DND-41 (cell line): ENCODE measurements at regions not wholly inside any gene's neighbourhood (a gene's known extent, or its start where the extent isn't known, plus 50 kb on each side); places are given as distances from the start of the nearest gene placed in this dataset.
"Not testable (repeated sequence)": the region's sequence is repeated elsewhere in the genome, so short reads cannot be mapped to it uniquely, and the experiment has no call there.

Experiments used
- ATAC-seq: fragments of 200-7000 bp; cut with Tn5 transposase; 3 replicates; pipeline ENCODE4 v1.9.1; 2021; ENCODE audit warnings: low read depth; ENCODE audit not compliant: insufficient read depth
- DNase-seq: peaks from one replicate; pipeline ENCODE4 v3.0.0-alpha.2; 2020
- H2AFZ ChIP-seq: 2 replicates; pipeline ENCODE4 v1.6.0; 2012; ENCODE audit warnings: low read depth, low read length
- H3K27ac ChIP-seq: 2 replicates; pipeline ENCODE4 v1.5.1; 2012; ENCODE audit warnings: low read length, inconsistent platforms
- H3K27me3 ChIP-seq: fragments of 200-600 bp; sonication (generic); 2 replicates; pipeline ENCODE4 v1.6.0; 2012; ENCODE audit warnings: low read length, mild to moderate bottlenecking, inconsistent platforms; ENCODE audit not compliant: insufficient read depth, poor library complexity
- H3K36me3 ChIP-seq: 2 replicates; pipeline ENCODE4 v1.5.1; 2012; ENCODE audit warnings: low read length, inconsistent platforms; ENCODE audit not compliant: insufficient read depth
- H3K4me1 ChIP-seq: 2 replicates; pipeline ENCODE4 v1.5.1; 2012; ENCODE audit warnings: mild to moderate bottlenecking, low read length; ENCODE audit not compliant: insufficient read depth
- H3K4me2 ChIP-seq: 2 replicates; pipeline ENCODE4 v1.6.0; 2012; ENCODE audit warnings: mild to moderate bottlenecking, moderate library complexity, low read length, inconsistent platforms; ENCODE audit not compliant: insufficient read depth
- H3K4me3 ChIP-seq, 2 experiments: fragments of 200-600 bp in 1 of 2; shearing (Covaris generic) in 1 of 2; 2 replicates each; pipeline ENCODE4 v1.5.1; 2012 to 2016; ENCODE audit warnings: inconsistent platforms in 2 of 2, low read length in 2 of 2, mild to moderate bottlenecking in 2 of 2, low read depth in 1 of 2, moderate library complexity in 1 of 2
- H3K79me2 ChIP-seq: 2 replicates; pipeline ENCODE4 v1.6.0; 2012; ENCODE audit warnings: low read length, inconsistent platforms; ENCODE audit not compliant: insufficient read depth
- H3K9ac ChIP-seq: 2 replicates; pipeline ENCODE4 v1.6.0; 2012; ENCODE audit warnings: low read depth, mild to moderate bottlenecking, inconsistent platforms, low read length, moderate library complexity
- H3K9me3 ChIP-seq: 2 replicates; pipeline ENCODE4 v1.5.1; 2012; ENCODE audit warnings: low read length, moderate library complexity, mild to moderate bottlenecking, inconsistent platforms; ENCODE audit not compliant: insufficient read depth, severe bottlenecking
- H4K20me1 ChIP-seq: 2 replicates; pipeline ENCODE4 v1.6.0; 2012; ENCODE audit warnings: low read length; ENCODE audit not compliant: insufficient read depth
- EZH2 ChIP-seq: IDR thresholded peaks from 3 replicates; pipeline ENCODE4 v1.6.1; 2012; ENCODE audit warnings: borderline replicate concordance, low read depth, mild to moderate bottlenecking, moderate library complexity, low read length, inconsistent platforms; ENCODE audit not compliant: severe bottlenecking
- TF ChIP-seq, protein P1 (sequence below): IDR thresholded peaks from 2 replicates; pipeline ENCODE4 v1.5.1; 2012; ENCODE audit warnings: borderline replicate concordance, low read length, moderate library complexity, mild to moderate bottlenecking; ENCODE audit not compliant: poor library complexity, severe bottlenecking; ENCODE audit errors: extremely low read depth

DNA sequence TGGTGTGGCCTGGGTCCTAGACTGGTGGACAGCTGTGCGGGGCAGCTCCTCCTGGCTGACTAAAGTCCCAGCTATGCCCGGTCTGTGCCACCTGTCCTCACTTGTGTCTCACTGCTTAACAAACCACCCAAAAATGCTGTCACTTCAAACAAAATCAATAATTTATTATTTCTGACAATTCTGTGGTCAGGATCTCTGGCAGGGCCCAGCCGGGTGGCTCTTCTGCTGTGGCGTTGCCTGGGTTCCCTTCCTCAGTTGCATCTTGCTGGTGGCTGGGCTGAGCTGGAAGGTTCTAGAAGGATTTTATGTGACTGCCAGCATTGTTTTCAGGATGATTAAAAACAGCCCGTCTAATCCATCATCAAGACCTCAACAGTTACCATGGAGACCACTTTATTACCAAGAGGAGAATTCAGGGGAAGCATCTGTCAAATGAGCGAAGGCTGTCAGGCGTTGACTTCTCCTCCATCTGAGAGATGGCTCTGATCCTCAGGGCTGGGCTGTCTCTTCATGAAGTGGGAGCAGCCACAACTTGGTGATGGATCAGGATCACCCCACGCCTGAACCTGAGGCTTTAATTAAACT, 280.6 kb upstream of the SFSWAP start:
- Histone ChIP-seq H3K27me3 (no peaks in the 10 kb centered on the region), H4K20me1 (no peaks in the 10 kb centered on the region), H3K4me2 (no peak overlapping the region), H3K4me3 (no peak overlapping the region), H3K79me2 (no peaks in the 10 kb centered on the region), H3K36me3 (no peaks in the 10 kb centered on the region), H3K9ac (no peak overlapping the region), H3K27ac (no peak overlapping the region), H3K9me3 (peaks cover 2% of the 10 kb centered on the region), H2AFZ (no peak overlapping the region), H3K4me1 (no peaks in the 10 kb centered on the region)
- DNase-seq (no peak), ATAC-seq (no peak)
- TF ChIP-seq EZH2 = no peak
- TF ChIP-seq, protein P1, sequence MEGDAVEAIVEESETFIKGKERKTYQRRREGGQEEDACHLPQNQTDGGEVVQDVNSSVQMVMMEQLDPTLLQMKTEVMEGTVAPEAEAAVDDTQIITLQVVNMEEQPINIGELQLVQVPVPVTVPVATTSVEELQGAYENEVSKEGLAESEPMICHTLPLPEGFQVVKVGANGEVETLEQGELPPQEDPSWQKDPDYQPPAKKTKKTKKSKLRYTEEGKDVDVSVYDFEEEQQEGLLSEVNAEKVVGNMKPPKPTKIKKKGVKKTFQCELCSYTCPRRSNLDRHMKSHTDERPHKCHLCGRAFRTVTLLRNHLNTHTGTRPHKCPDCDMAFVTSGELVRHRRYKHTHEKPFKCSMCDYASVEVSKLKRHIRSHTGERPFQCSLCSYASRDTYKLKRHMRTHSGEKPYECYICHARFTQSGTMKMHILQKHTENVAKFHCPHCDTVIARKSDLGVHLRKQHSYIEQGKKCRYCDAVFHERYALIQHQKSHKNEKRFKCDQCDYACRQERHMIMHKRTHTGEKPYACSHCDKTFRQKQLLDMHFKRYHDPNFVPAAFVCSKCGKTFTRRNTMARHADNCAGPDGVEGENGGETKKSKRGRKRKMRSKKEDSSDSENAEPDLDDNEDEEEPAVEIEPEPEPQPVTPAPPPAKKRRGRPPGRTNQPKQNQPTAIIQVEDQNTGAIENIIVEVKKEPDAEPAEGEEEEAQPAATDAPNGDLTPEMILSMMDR = no peak

DNA sequence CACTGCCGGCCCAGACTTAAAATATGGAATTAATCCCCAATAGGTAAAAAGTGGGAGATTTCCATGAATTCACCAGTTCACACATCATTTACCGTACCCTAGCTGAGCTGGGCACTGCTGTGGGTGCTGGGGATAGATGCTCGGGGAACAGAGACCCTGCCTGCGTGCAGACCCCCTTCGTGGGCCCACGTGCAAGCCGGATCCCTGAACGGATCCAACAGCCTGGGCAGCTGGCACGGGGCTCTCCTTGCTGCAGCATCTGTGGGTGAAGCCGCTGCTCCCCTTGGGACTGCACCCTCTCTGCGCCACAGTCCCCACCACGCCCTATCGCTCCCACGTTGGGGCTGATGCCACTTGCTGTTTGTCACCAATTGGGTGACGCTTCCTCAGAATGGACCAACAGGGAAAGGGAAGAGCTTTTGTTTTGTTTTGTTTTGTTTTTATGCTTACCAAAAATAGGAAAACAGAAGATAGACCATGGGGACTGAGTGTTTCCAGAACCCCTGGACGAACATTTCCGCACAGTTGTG, 279.7 kb upstream of the SFSWAP start:
- not testable (repeated sequence) for H3K9ac ChIP-seq, H3K4me3 ChIP-seq, H3K27me3 ChIP-seq, H3K79me2 ChIP-seq, H3K4me1 ChIP-seq, H3K4me2 ChIP-seq, ATAC-seq, H3K36me3 ChIP-seq, DNase-seq, H3K27ac ChIP-seq, H2AFZ ChIP-seq, H4K20me1 ChIP-seq, H3K9me3 ChIP-seq

DNA sequence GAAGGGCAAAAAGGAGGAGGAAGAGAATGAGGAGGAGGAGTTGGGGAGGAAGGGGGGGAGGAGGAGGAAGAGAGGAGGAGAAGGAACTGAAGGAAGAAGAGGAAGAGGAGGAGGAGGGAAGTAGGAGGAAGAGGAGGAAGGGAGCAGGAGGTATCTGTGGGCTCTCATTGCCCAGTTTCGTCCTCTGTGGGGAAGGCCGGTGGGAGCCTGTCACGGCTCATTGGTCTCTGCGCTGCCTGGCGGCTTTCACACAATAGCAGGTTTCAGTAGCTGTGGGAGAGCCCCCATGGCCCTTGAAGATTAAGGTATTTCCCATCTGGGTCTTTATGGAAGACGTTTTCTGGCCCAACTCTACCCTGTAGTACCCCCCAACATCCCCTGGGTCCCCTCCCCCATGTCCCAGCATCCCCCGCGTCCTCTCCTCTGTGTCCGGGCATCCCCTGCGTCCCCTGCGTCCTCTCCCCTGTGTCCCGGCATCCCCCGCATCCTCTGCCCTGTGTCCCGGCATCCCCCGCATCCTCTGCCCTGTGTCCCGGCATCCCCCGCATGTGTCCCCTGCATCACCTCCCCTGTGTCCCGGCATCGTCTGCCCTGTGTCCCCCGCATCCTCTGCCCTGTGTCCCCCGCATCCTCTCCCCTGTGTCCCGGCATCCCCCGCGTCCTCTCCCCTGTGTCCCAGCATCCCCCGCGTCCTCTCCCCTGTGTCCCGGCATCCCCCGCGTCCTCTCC, 278.2 kb upstream of the SFSWAP start:
- no peaks in the 10 kb centered on the region for H3K4me1 ChIP-seq
- ATAC-seq (no peak), DNase-seq (no peak)
- no peaks in the 10 kb centered on the region for H4K20me1 ChIP-seq
- H3K4me3 ChIP-seq = no peak overlapping the region
- H3K79me2 ChIP-seq = no peaks in the 10 kb centered on the region
- H3K9me3 ChIP-seq = no peaks in the 10 kb centered on the region
- TF ChIP-seq, protein P1 = no peak
- TF ChIP-seq EZH2 = no peak
- H2AFZ ChIP-seq = no peak overlapping the region
- H3K9ac ChIP-seq = no peak overlapping the region
- peaks cover 2% of the 10 kb centered on the region for H3K27me3 ChIP-seq
- H3K27ac ChIP-seq = no peak overlapping the region
- no peak overlapping the region for H3K4me2 ChIP-seq
- H3K36me3 ChIP-seq = no peaks in the 10 kb centered on the region

DNA sequence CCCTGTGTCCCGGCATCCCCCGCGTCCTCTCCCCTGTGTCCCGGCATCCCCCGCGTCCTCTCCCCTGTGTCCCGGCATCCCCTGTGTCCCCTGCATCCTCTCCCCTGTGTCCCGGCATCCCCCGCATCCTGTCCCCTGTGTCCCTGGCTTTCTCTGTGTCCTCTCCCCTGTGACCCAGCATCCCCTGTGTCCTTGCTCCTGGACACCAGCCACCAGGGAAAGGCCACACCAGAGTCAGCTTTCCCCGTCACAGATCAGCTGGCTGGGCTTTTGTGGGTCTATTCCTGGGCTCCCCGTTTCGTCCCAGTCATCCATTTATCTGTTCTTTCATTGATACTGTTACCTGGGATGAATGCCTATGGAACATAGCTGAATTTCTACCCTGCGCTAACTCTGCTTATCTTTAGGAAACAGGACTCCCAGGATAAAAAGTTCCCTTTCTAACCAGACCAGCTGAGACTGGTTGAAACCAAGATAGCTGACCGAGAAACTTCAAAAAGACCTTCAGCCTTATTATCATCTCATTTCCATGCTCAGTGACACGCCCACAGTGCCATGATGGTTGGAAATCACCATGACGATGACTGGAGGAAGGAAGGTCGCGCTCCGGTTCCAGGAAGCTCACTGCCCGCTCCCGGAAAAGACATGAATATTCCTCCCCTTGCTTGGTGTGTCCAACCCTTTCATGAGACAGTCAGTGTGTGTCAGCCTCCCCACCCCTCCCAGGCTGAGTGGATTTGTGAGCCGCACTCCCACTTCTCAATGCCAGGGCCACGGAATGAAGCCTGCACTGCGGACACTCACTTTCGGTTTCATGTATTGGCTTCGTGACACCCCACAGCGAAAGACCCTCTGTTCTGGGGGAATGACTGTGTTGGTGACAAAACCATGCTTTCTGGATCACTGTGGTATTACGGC, 276.4 kb upstream of the SFSWAP start:
- H3K4me1 ChIP-seq = no peaks in the 10 kb centered on the region
- peaks cover 4% of the 10 kb centered on the region for H3K27me3 ChIP-seq
- no peaks in the 10 kb centered on the region for H4K20me1 ChIP-seq
- ATAC-seq (no peak), DNase-seq (no peak)
- H3K9ac ChIP-seq = no peak overlapping the region
- H3K79me2 ChIP-seq = no peaks in the 10 kb centered on the region
- H3K4me2 ChIP-seq = no peak overlapping the region
- H3K4me3 ChIP-seq = no peak overlapping the region
- no peaks in the 10 kb centered on the region for H3K36me3 ChIP-seq
- H2AFZ ChIP-seq = no peak overlapping the region
- no peak for TF ChIP-seq EZH2
- TF ChIP-seq, protein P1 = no peak
- no peaks in the 10 kb centered on the region for H3K9me3 ChIP-seq
- no peak overlapping the region for H3K27ac ChIP-seq
